Natural killer cell (primary cell): ENCODE measurements at regions not wholly inside any gene's neighbourhood (a gene's known extent, or its start where the extent isn't known, plus 50 kb on each side); places are given as distances from the start of the nearest gene placed in this dataset.

Experiments
- ATAC-seq, 3 donors: fragments of 150-1000 bp in 2 of 3; fragments of 200-7000 bp in 1 of 3; cut with Tn5 transposase; 1 replicate in 1 of 3; 2 replicates in 2 of 3; pipeline ENCODE4 v1.10.0; 2021; ENCODE audit warnings: mild to moderate bottlenecking in 2 of 3, moderate library complexity in 2 of 3
- DNase-seq, 2 donors: peaks; one replicate each; pipeline versions ENCODE4 v3.0.0 to v3.0.0-alpha.2; 2013 to 2021; ENCODE audit warnings: mixed read lengths in 1 of 2
- H3K27ac ChIP-seq: one replicate; pipeline ENCODE4 v1.5.1; 2013; ENCODE audit warnings: mild to moderate bottlenecking, low read length
- H3K27me3 ChIP-seq: one replicate; pipeline ENCODE4 v1.6.1; 2013; ENCODE audit warnings: low read length; ENCODE audit not compliant: control insufficient read depth, insufficient read depth
- H3K36me3 ChIP-seq: one replicate; pipeline ENCODE4 v1.6.1; 2013; ENCODE audit warnings: low read length; ENCODE audit not compliant: control insufficient read depth, insufficient read depth
- H3K4me1 ChIP-seq: one replicate; pipeline ENCODE4 v1.6.1; 2013; ENCODE audit warnings: low read length; ENCODE audit not compliant: control insufficient read depth, insufficient read depth
- H3K4me3 ChIP-seq: one replicate; pipeline ENCODE4 v1.5.1; 2013; ENCODE audit warnings: low read length
- H3K9me3 ChIP-seq: one replicate; pipeline ENCODE4 v1.6.1; 2013; ENCODE audit warnings: low read length; ENCODE audit not compliant: control insufficient read depth, insufficient read depth
- H3K27ac Mint-ChIP-seq, 2 donors: one replicate each; pipeline ENCODE4 v1.8.0; 2022; ENCODE audit warnings: mild to moderate bottlenecking in 2 of 2, mixed read lengths in 2 of 2, moderate library complexity in 1 of 2
- H3K27me3 Mint-ChIP-seq, 2 donors: one replicate each; pipeline ENCODE4 v1.8.0; 2022; ENCODE audit warnings: low read depth in 2 of 2, mixed read lengths in 2 of 2
- H3K36me3 Mint-ChIP-seq: one replicate; pipeline ENCODE4 v1.8.0; 2022; ENCODE audit warnings: mixed read lengths
- H3K4me1 Mint-ChIP-seq, 2 donors: one replicate each; pipeline ENCODE4 v1.8.0; 2022; ENCODE audit warnings: mixed read lengths in 2 of 2
- H3K4me3 Mint-ChIP-seq: one replicate; pipeline ENCODE4 v1.8.0; 2022; ENCODE audit warnings: mild to moderate bottlenecking, moderate library complexity, mixed read lengths
- H3K9me3 Mint-ChIP-seq, 2 donors: one replicate each; pipeline ENCODE4 v1.8.0; 2022; ENCODE audit warnings: mixed read lengths in 2 of 2
- WGBS: methylation state at CpG from one replicate; pipeline ENCODE4 v1.1.7; 2013; ENCODE audit warnings: missing lambda C conversion rate; ENCODE audit not compliant: insufficient coverage; 5-methylcytosine and 5-hydroxymethylcytosine counted together
- intact Hi-C: fragments of 100-400 bp; cut with micrococcal nuclease; formaldehyde crosslinking; loops from one replicate; pipeline ENCODE4 v1.14.2; 2022
- TF ChIP-seq, protein P1 (sequence below): fragments of 200-600 bp; IDR thresholded peaks from one replicate; pipeline ENCODE4 v1.8.0; 2022; ENCODE audit warnings: antibody characterized with exemption

DNA sequence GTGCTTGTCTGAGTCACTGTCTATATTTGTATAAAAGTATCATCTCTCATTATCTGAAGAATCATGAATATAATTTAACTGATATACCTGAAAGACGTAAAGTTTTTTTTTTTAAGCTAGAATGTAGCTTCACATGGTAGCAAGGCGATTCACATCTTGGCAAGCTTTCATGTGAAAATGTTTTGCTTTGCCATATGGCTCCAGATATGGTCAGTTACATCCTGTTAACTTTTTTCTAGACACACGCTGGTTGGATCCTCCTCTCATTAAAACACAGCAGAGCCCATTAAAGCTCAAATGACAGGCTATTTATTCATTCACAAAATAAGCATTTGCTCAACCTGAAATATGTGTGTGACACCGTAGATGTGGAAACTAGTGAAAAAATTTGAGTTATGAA is 412.8 kb downstream of the KIF2B start:
- WGBS = 82% methylated on average over 4 of the region's 4 CpGs
- DNase-seq (no peak), ATAC-seq (no peak)
- Histone ChIP-seq H3K4me1 (no peaks in the 10 kb centered on the region), H3K27ac (no peak overlapping the region), H3K4me3 (no peak overlapping the region), H3K9me3 (peaks cover 4% of the 10 kb centered on the region), H3K27me3 (no peaks in the 10 kb centered on the region), H3K36me3 (no peaks in the 10 kb centered on the region)
- no peaks in the 10 kb centered on the region for H3K4me1 Mint-ChIP-seq
- peaks cover 10 to 13% of the 10 kb centered on the region in 2 donors for H3K9me3 Mint-ChIP-seq
- TF ChIP-seq, protein P1, sequence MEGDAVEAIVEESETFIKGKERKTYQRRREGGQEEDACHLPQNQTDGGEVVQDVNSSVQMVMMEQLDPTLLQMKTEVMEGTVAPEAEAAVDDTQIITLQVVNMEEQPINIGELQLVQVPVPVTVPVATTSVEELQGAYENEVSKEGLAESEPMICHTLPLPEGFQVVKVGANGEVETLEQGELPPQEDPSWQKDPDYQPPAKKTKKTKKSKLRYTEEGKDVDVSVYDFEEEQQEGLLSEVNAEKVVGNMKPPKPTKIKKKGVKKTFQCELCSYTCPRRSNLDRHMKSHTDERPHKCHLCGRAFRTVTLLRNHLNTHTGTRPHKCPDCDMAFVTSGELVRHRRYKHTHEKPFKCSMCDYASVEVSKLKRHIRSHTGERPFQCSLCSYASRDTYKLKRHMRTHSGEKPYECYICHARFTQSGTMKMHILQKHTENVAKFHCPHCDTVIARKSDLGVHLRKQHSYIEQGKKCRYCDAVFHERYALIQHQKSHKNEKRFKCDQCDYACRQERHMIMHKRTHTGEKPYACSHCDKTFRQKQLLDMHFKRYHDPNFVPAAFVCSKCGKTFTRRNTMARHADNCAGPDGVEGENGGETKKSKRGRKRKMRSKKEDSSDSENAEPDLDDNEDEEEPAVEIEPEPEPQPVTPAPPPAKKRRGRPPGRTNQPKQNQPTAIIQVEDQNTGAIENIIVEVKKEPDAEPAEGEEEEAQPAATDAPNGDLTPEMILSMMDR = no peak
- H3K27me3 Mint-ChIP-seq = no peaks in the 10 kb centered on the region
- no peak overlapping the region for H3K4me3 Mint-ChIP-seq
- intact Hi-C loops = no loop called here
- no peak overlapping the region for H3K27ac Mint-ChIP-seq
- peaks cover 11% of the 10 kb centered on the region for H3K36me3 Mint-ChIP-seq

DNA sequence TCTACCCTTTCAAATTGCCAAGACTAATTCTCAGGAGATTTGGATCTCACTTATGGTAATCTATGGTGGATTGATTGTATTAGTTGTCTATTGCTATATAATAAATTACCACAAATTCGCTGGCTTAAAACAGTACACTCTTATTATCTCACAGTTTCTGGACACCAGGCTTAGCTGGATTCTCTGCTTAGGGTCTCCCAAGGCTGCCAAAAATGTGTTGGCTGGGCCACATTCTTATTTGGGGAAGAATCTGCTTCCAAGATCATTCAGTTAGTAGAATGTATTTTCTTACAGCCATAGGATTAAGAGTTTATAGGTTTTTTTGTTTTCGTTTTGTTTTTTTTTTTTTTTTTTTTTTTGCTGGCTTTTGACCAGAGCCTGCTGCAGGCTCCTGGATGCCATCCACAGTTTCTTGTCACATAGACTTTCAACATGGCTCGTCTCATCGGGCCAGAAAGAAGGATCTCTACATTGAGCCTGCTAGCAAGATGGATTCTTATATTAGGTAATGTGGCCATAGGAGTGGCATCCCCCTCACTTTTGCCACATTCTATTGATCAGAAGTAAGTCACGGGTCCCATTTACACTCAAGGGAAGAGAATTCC is 415.3 kb downstream of the KIF2B start:
- no peak overlapping the region for H3K27ac ChIP-seq
- TF ChIP-seq, protein P1 = no peak
- WGBS = 57% methylated on average over 4 of the region's 5 CpGs
- no peaks in the 10 kb centered on the region for H3K27me3 Mint-ChIP-seq
- no peak overlapping the region for H3K4me3 ChIP-seq
- H3K27me3 ChIP-seq = no peaks in the 10 kb centered on the region
- H3K4me3 Mint-ChIP-seq = no peak overlapping the region
- ATAC-seq = no peak
- no peaks in the 10 kb centered on the region for H3K4me1 Mint-ChIP-seq
- no peaks in the 10 kb centered on the region for H3K36me3 ChIP-seq
- peaks cover 4% of the 10 kb centered on the region for H3K9me3 ChIP-seq
- intact Hi-C loops = no loop called here
- no peak for DNase-seq
- H3K27ac Mint-ChIP-seq = no peak overlapping the region
- peaks cover 18% of the 10 kb centered on the region for H3K36me3 Mint-ChIP-seq
- no peaks in the 10 kb centered on the region for H3K4me1 ChIP-seq
- peaks cover 15 to 17% of the 10 kb centered on the region in 2 donors for H3K9me3 Mint-ChIP-seq

DNA sequence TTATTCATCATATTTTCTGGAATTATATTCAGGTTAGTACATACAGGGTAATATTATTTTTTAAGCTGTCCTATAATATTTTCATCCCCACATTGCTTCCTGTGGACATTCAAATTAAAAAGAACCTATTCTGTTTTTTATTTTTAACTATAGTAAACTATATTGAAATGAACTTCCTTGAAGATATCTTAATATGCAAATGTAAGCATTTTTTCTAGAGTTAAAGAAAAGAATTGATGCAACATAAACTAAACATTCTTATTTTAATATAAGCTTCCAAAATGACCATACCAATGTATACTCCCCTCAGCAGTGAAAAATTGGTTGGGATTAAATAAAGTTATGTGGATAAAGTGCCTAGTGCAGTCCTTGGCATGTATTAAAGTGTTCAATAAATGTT is 416.6 kb downstream of the KIF2B start:
- Histone ChIP-seq H3K9me3 (no peaks in the 10 kb centered on the region), H3K4me3 (no peak overlapping the region), H3K36me3 (no peaks in the 10 kb centered on the region), H3K27ac (no peak overlapping the region), H3K27me3 (no peaks in the 10 kb centered on the region), H3K4me1 (no peaks in the 10 kb centered on the region)
- no peak overlapping the region for H3K4me3 Mint-ChIP-seq
- TF ChIP-seq, protein P1 = no peak
- H3K4me1 Mint-ChIP-seq = no peaks in the 10 kb centered on the region
- intact Hi-C loops = no loop called here
- H3K36me3 Mint-ChIP-seq = peaks cover 18% of the 10 kb centered on the region
- H3K27me3 Mint-ChIP-seq = no peaks in the 10 kb centered on the region
- H3K27ac Mint-ChIP-seq = no peak overlapping the region
- no peak for DNase-seq
- no peak for ATAC-seq
- peaks cover 15 to 16% of the 10 kb centered on the region in 2 donors for H3K9me3 Mint-ChIP-seq

DNA sequence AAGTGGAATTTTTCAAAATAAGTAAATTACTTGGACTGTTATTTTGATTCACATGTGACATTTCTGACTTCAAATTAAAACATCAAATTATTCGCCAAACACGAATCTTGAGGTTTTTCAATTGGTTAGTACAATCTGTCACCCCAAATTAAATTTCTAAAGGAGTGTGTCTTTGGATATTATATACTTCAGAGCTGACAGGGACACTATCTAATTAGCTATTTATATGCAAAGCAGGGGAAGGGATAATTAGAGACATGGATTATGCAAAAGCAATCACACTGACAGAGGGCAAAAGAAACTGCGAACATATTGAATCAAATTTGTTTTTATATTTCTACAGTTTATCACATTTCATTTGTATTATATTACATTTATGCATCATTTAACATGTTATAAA is 433.0 kb downstream of the KIF2B start:
- H3K4me1 Mint-ChIP-seq = no peaks in the 10 kb centered on the region
- H3K4me3 Mint-ChIP-seq = no peak overlapping the region
- ATAC-seq (no peak), DNase-seq (no peak)
- peaks cover 0 to 4% of the 10 kb centered on the region in 2 donors for H3K9me3 Mint-ChIP-seq
- TF ChIP-seq, protein P1 = no peak
- no peaks in the 10 kb centered on the region for H3K27me3 ChIP-seq
- intact Hi-C loops = no loop called here
- H3K4me3 ChIP-seq = no peak overlapping the region
- no peaks in the 10 kb centered on the region for H3K27me3 Mint-ChIP-seq
- H3K27ac Mint-ChIP-seq = no peak overlapping the region
- H3K36me3 ChIP-seq = no peaks in the 10 kb centered on the region
- no peak overlapping the region for H3K27ac ChIP-seq
- no peaks in the 10 kb centered on the region for H3K36me3 Mint-ChIP-seq
- no peaks in the 10 kb centered on the region for H3K4me1 ChIP-seq
- H3K9me3 ChIP-seq = no peaks in the 10 kb centered on the region
- 70% methylated on average over 2 of the region's 3 CpGs for WGBS
